Activated naive CD8-positive, alpha-beta T cell treated with anti-CD3 and anti-CD28 coated beads for 36 hours (primary cell): ENCODE measurements at regions not wholly inside any gene's neighbourhood (a gene's known extent, or its start where the extent isn't known, plus 50 kb on each side); places are given as distances from the start of the nearest gene placed in this dataset.
"Not testable (repeated sequence)": the region's sequence is repeated elsewhere in the genome, so short reads cannot be mapped to it uniquely, and the experiment has no call there.

Experiments used
- DNase-seq: peaks from one replicate; pipeline ENCODE4 v3.0.0; 2021
- H3K27ac Mint-ChIP-seq: one replicate; pipeline ENCODE4 v1.8.0; 2022; ENCODE audit warnings: mild to moderate bottlenecking, moderate library complexity, mixed read lengths
- H3K27me3 Mint-ChIP-seq: one replicate; pipeline ENCODE4 v1.8.0; 2022; ENCODE audit warnings: mild to moderate bottlenecking, mixed read lengths
- H3K36me3 Mint-ChIP-seq: one replicate; pipeline ENCODE4 v1.8.0; 2021; ENCODE audit warnings: mild to moderate bottlenecking, mixed read lengths
- H3K4me1 Mint-ChIP-seq: one replicate; pipeline ENCODE4 v1.8.0; 2021; ENCODE audit warnings: mixed read lengths
- H3K4me3 Mint-ChIP-seq: one replicate; pipeline ENCODE4 v1.8.0; 2022; ENCODE audit warnings: mild to moderate bottlenecking, moderate library complexity, mixed read lengths
- H3K9me3 Mint-ChIP-seq: one replicate; pipeline ENCODE4 v1.8.0; 2022; ENCODE audit warnings: mixed read lengths

- no peaks in the 10 kb centered on the region for H3K4me1 Mint-ChIP-seq
- DNase-seq, result no peak
These were observed 75.4 kb upstream of the HNMT start for GRCh38 chr2:137888845-137889244.

GRCh38 chr2:137892739-137893138 lies 71.5 kb upstream of the HNMT start:
- H3K4me1 Mint-ChIP-seq, result no peaks in the 10 kb centered on the region
- no peak for DNase-seq
- H3K27ac Mint-ChIP-seq, result no peak overlapping the region

More at GRCh38 chr2:137888845-137889244, 75.4 kb upstream of the HNMT start:
- Mint-ChIP-seq H3K27me3 (peaks cover 25% of the 10 kb centered on the region), H3K36me3 (no peaks in the 10 kb centered on the region), H3K27ac (no peak overlapping the region), H3K9me3 (no peaks in the 10 kb centered on the region), H3K4me3 (no peak overlapping the region)

GRCh38 chr2:137893145-137893544 lies 71.1 kb upstream of the HNMT start:
- H3K36me3 Mint-ChIP-seq, result no peaks in the 10 kb centered on the region
- no peaks in the 10 kb centered on the region for H3K4me1 Mint-ChIP-seq
- H3K27ac Mint-ChIP-seq, result no peak overlapping the region
- no peak overlapping the region for H3K4me3 Mint-ChIP-seq
- no peak for DNase-seq
- peaks cover 6% of the 10 kb centered on the region for H3K27me3 Mint-ChIP-seq
- H3K9me3 Mint-ChIP-seq, result no peaks in the 10 kb centered on the region

More at GRCh38 chr2:137892739-137893138, 71.5 kb upstream of the HNMT start:
- no peaks in the 10 kb centered on the region for H3K36me3 Mint-ChIP-seq
- no peaks in the 10 kb centered on the region for H3K9me3 Mint-ChIP-seq
- no peak overlapping the region for H3K4me3 Mint-ChIP-seq
- H3K27me3 Mint-ChIP-seq, result peaks cover 7% of the 10 kb centered on the region

GRCh38 chr2:137896467-137896866 lies 67.8 kb upstream of the HNMT start:
- no peak for DNase-seq
- no peaks in the 10 kb centered on the region for H3K4me1 Mint-ChIP-seq
- peaks cover 15% of the 10 kb centered on the region for H3K27me3 Mint-ChIP-seq
- no peak overlapping the region for H3K27ac Mint-ChIP-seq
- no peak overlapping the region for H3K4me3 Mint-ChIP-seq
- no peaks in the 10 kb centered on the region for H3K9me3 Mint-ChIP-seq
- no peaks in the 10 kb centered on the region for H3K36me3 Mint-ChIP-seq

GRCh38 chr2:137897082-137897481 lies 67.2 kb upstream of the HNMT start:
- no peak overlapping the region for H3K27ac Mint-ChIP-seq
- DNase-seq, result no peak
- no peaks in the 10 kb centered on the region for H3K9me3 Mint-ChIP-seq
- no peaks in the 10 kb centered on the region for H3K4me1 Mint-ChIP-seq
- peaks cover 15% of the 10 kb centered on the region for H3K27me3 Mint-ChIP-seq
- H3K4me3 Mint-ChIP-seq, result no peak overlapping the region
- H3K36me3 Mint-ChIP-seq, result no peaks in the 10 kb centered on the region

GRCh38 chr2:137900421-137901141 lies 63.7 kb upstream of the HNMT start:
- no peak for DNase-seq
- H3K27me3 Mint-ChIP-seq, result peaks cover 15% of the 10 kb centered on the region
- H3K4me1 Mint-ChIP-seq, result no peaks in the 10 kb centered on the region
- H3K36me3 Mint-ChIP-seq, result no peaks in the 10 kb centered on the region
- H3K4me3 Mint-ChIP-seq, result no peak overlapping the region
- H3K27ac Mint-ChIP-seq, result no peak overlapping the region
- no peaks in the 10 kb centered on the region for H3K9me3 Mint-ChIP-seq

- Mint-ChIP-seq H3K27me3 (peaks cover 4% of the 10 kb centered on the region), H3K4me3 (no peak overlapping the region), H3K36me3 (no peaks in the 10 kb centered on the region), H3K4me1 (no peaks in the 10 kb centered on the region), H3K27ac (no peak overlapping the region), H3K9me3 (no peaks in the 10 kb centered on the region)
- DNase-seq, result no peak
These were observed 53.6 kb upstream of the HNMT start for GRCh38 chr2:137910641-137911040.

GRCh38 chr2:137912371-137912770 lies 51.9 kb upstream of the HNMT start:
- Mint-ChIP-seq H3K36me3 (no peaks in the 10 kb centered on the region), H3K27ac (no peak overlapping the region), H3K4me3 (no peak overlapping the region), H3K4me1 (no peaks in the 10 kb centered on the region), H3K27me3 (peaks cover 4% of the 10 kb centered on the region), H3K9me3 (no peaks in the 10 kb centered on the region)
- DNase-seq, result no peak

GRCh38 chr2:137913169-137913568 lies 51.1 kb upstream of the HNMT start:
- Mint-ChIP-seq H3K36me3 (no peaks in the 10 kb centered on the region), H3K4me1 (no peaks in the 10 kb centered on the region), H3K27me3 (peaks cover 4% of the 10 kb centered on the region), H3K4me3 (no peak overlapping the region), H3K27ac (no peak overlapping the region), H3K9me3 (no peaks in the 10 kb centered on the region)
- no peak for DNase-seq

- not testable (repeated sequence) for DNase-seq, H3K27me3 Mint-ChIP-seq, H3K9me3 Mint-ChIP-seq, H3K4me1 Mint-ChIP-seq, H3K4me3 Mint-ChIP-seq, H3K36me3 Mint-ChIP-seq, H3K27ac Mint-ChIP-seq
These were observed 50.6 kb upstream of the HNMT start for GRCh38 chr2:137913648-137914047.
